Trophoblast cell (in vitro differentiated cells and primary cell): ENCODE measurements at regions not wholly inside any gene's neighbourhood (a gene's known extent, or its start where the extent isn't known, plus 50 kb on each side); places are given as distances from the start of the nearest gene placed in this dataset.

Experiments used
- DNase-seq, 2 donors: peaks; one replicate each; pipeline ENCODE4 v3.0.0-alpha.2; 2016
- H2AFZ ChIP-seq: 2 replicates; pipeline ENCODE4 v1.6.1; 2013; ENCODE audit warnings: low read length, moderate library complexity, mild to moderate bottlenecking; ENCODE audit not compliant: insufficient read depth, poor library complexity
- H2AK5ac ChIP-seq: 2 replicates; pipeline ENCODE4 v1.6.1; 2013; ENCODE audit warnings: mild to moderate bottlenecking, low read length
- H2BK120ac ChIP-seq: 2 replicates; pipeline ENCODE4 v1.6.1; 2013; ENCODE audit warnings: low read length, mild to moderate bottlenecking, moderate library complexity; ENCODE audit not compliant: insufficient read depth, poor library complexity
- H2BK12ac ChIP-seq: 2 replicates; pipeline ENCODE4 v1.6.1; 2013; ENCODE audit warnings: mild to moderate bottlenecking, low read length, moderate library complexity
- H2BK5ac ChIP-seq: 2 replicates; pipeline ENCODE4 v1.6.1; 2013; ENCODE audit warnings: low read length, low read depth, moderate library complexity, mild to moderate bottlenecking; ENCODE audit not compliant: poor library complexity
- H3K14ac ChIP-seq: 2 replicates; pipeline ENCODE4 v1.6.1; 2013; ENCODE audit warnings: mild to moderate bottlenecking, low read length
- H3K18ac ChIP-seq: 2 replicates; pipeline ENCODE4 v1.6.1; 2013; ENCODE audit warnings: mild to moderate bottlenecking, low read length
- H3K23ac ChIP-seq: 2 replicates; pipeline ENCODE4 v1.6.1; 2013; ENCODE audit warnings: low read length
- H3K27ac ChIP-seq: 2 replicates; pipeline ENCODE4 v1.5.1; 2013; ENCODE audit warnings: low read depth, mild to moderate bottlenecking, inconsistent platforms, low read length, moderate library complexity
- H3K27me3 ChIP-seq: 2 replicates; pipeline ENCODE4 v1.6.1; 2013; ENCODE audit warnings: inconsistent platforms, mild to moderate bottlenecking, low read length, moderate library complexity; ENCODE audit not compliant: insufficient read depth
- H3K36me3 ChIP-seq, 2 experiments: 1 replicate in 1 of 2; 2 replicates in 1 of 2; pipeline ENCODE4 v1.6.1; 2013; ENCODE audit warnings: low read length in 2 of 2, mild to moderate bottlenecking in 2 of 2, moderate library complexity in 1 of 2; ENCODE audit not compliant: insufficient read depth in 2 of 2, control insufficient read depth in 1 of 2
- H3K4ac ChIP-seq: 2 replicates; pipeline ENCODE4 v1.6.1; 2013; ENCODE audit warnings: low read depth, mild to moderate bottlenecking, low read length, moderate library complexity
- H3K4me1 ChIP-seq, 2 experiments: 1 replicate in 1 of 2; 2 replicates in 1 of 2; pipeline ENCODE4 v1.6.1; 2013; ENCODE audit warnings: low read length in 2 of 2, mild to moderate bottlenecking in 2 of 2, moderate library complexity in 1 of 2; ENCODE audit not compliant: insufficient read depth in 2 of 2, control insufficient read depth in 1 of 2
- H3K4me2 ChIP-seq: 2 replicates; pipeline ENCODE4 v1.6.1; 2013; ENCODE audit warnings: inconsistent platforms, mild to moderate bottlenecking, low read length, moderate library complexity
- H3K4me3 ChIP-seq: 2 replicates; pipeline ENCODE4 v1.5.1; 2013; ENCODE audit warnings: mild to moderate bottlenecking, low read depth, low read length, inconsistent platforms
- H3K79me1 ChIP-seq: one replicate; pipeline ENCODE4 v1.6.1; 2013; ENCODE audit warnings: low read length
- H3K79me2 ChIP-seq: 2 replicates; pipeline ENCODE4 v1.6.1; 2013; ENCODE audit warnings: low read length, mild to moderate bottlenecking; ENCODE audit not compliant: control insufficient read depth, insufficient read depth, poor library complexity
- H3K9ac ChIP-seq: 2 replicates; pipeline ENCODE4 v1.6.1; 2013; ENCODE audit warnings: mild to moderate bottlenecking, low read length
- H3K9me3 ChIP-seq: 2 replicates; pipeline ENCODE4 v1.6.1; 2013; ENCODE audit warnings: low read depth, mild to moderate bottlenecking, control low read depth, inconsistent platforms, low read length; ENCODE audit not compliant: insufficient read depth
- H4K12ac ChIP-seq: 2 replicates; pipeline ENCODE4 v1.6.1; 2013; ENCODE audit warnings: low read depth, mild to moderate bottlenecking, low read length, moderate library complexity
- H4K8ac ChIP-seq: 2 replicates; pipeline ENCODE4 v1.6.1; 2013; ENCODE audit warnings: low read depth, mild to moderate bottlenecking, low read length, moderate library complexity
- H4K91ac ChIP-seq: one replicate; pipeline ENCODE4 v1.6.1; 2013; ENCODE audit warnings: low read depth, mild to moderate bottlenecking, low read length, moderate library complexity
- WGBS: extraction: QIAGEN DNeasy Blood & Tissue Kit; methylation state at CpG from one replicate; pipeline ENCODE4 v1.1.7; 2013; ENCODE audit warnings: missing lambda C conversion rate; ENCODE audit not compliant: insufficient read length, insufficient coverage; ENCODE audit errors: extremely low coverage; 5-methylcytosine and 5-hydroxymethylcytosine counted together

- Histone ChIP-seq H3K18ac (no peak overlapping the region), H2AFZ (no peak overlapping the region), H3K14ac (no peak overlapping the region), H3K4me1 (no peaks in the 10 kb centered on the region), H2AK5ac (no peak overlapping the region), H3K36me3 (no peaks in the 10 kb centered on the region), H4K8ac (no peak overlapping the region), H3K27me3 (no peaks in the 10 kb centered on the region), H4K12ac (no peak overlapping the region), H2BK120ac (no peak overlapping the region), H3K4ac (no peak overlapping the region), H3K23ac (no peak overlapping the region), H3K9me3 (no peaks in the 10 kb centered on the region), H3K27ac (no peak overlapping the region), H3K4me3 (no peak overlapping the region), H3K9ac (no peak overlapping the region), H3K79me2 (no peaks in the 10 kb centered on the region), H3K4me2 (no peak overlapping the region), H4K91ac (no peak overlapping the region), H2BK12ac (no peak overlapping the region), H2BK5ac (no peak overlapping the region), H3K79me1 (no peaks in the 10 kb centered on the region)
- no peak for DNase-seq
- no CpG with 5 or more reads among the region's 1 CpG for WGBS
Observed at GRCh38 chr4:53755656-53756055, 164.4 kb upstream of the LNX1 start.

GRCh38 chr4:53752124-53752523 is 160.8 kb upstream of the LNX1 start:
- H3K79me1 ChIP-seq, result no peaks in the 10 kb centered on the region
- DNase-seq, result no peak
- no peak overlapping the region for H3K9ac ChIP-seq
- H4K91ac ChIP-seq, result no peak overlapping the region
- no peaks in the 10 kb centered on the region for H3K27me3 ChIP-seq
- H2AK5ac ChIP-seq, result no peak overlapping the region
- WGBS, result no CpG with 5 or more reads among the region's 2 CpGs
- no peaks in the 10 kb centered on the region for H3K9me3 ChIP-seq
- H3K4me1 ChIP-seq, result no peaks in the 10 kb centered on the region
- H2AFZ ChIP-seq, result no peak overlapping the region
- H3K4me2 ChIP-seq, result no peak overlapping the region
- no peak overlapping the region for H2BK120ac ChIP-seq
- H3K79me2 ChIP-seq, result no peaks in the 10 kb centered on the region
- no peak overlapping the region for H3K18ac ChIP-seq
- H3K36me3 ChIP-seq, result no peaks in the 10 kb centered on the region
- H3K14ac ChIP-seq, result no peak overlapping the region
- no peak overlapping the region for H3K4ac ChIP-seq
- H3K23ac ChIP-seq, result no peak overlapping the region
- no peak overlapping the region for H3K27ac ChIP-seq
- no peak overlapping the region for H2BK12ac ChIP-seq
- H4K8ac ChIP-seq, result no peak overlapping the region
- no peak overlapping the region for H4K12ac ChIP-seq
- H2BK5ac ChIP-seq, result no peak overlapping the region
- H3K4me3 ChIP-seq, result no peak overlapping the region

- Histone ChIP-seq H4K91ac (no peak overlapping the region), H3K4me1 (no peaks in the 10 kb centered on the region), H3K14ac (no peak overlapping the region), H2AFZ (no peak overlapping the region), H3K27ac (no peak overlapping the region), H3K23ac (no peak overlapping the region), H3K4ac (no peak overlapping the region), H3K79me2 (no peaks in the 10 kb centered on the region), H3K4me3 (no peak overlapping the region), H2BK120ac (no peak overlapping the region), H4K12ac (no peak overlapping the region), H3K9me3 (no peaks in the 10 kb centered on the region), H3K79me1 (no peaks in the 10 kb centered on the region), H2AK5ac (no peak overlapping the region), H2BK5ac (no peak overlapping the region), H3K18ac (no peak overlapping the region), H4K8ac (no peak overlapping the region), H3K27me3 (no peaks in the 10 kb centered on the region), H3K36me3 (no peaks in the 10 kb centered on the region), H3K4me2 (no peak overlapping the region), H3K9ac (no peak overlapping the region), H2BK12ac (no peak overlapping the region)
- no peak for DNase-seq
- no CpG with 5 or more reads among the region's 2 CpGs for WGBS
Observed at GRCh38 chr4:53748328-53748772, 157.1 kb upstream of the LNX1 start.

GRCh38 chr4:53747401-53747800 is 156.1 kb upstream of the LNX1 start:
- Histone ChIP-seq H4K91ac (no peak overlapping the region), H3K4me2 (no peak overlapping the region), H3K14ac (no peak overlapping the region), H3K23ac (no peak overlapping the region), H2AFZ (no peak overlapping the region), H3K79me1 (no peaks in the 10 kb centered on the region), H4K12ac (no peak overlapping the region), H3K4me3 (no peak overlapping the region), H3K4ac (no peak overlapping the region), H3K27ac (no peak overlapping the region), H3K9me3 (no peaks in the 10 kb centered on the region), H2AK5ac (no peak overlapping the region), H3K18ac (no peak overlapping the region), H2BK12ac (no peak overlapping the region), H4K8ac (no peak overlapping the region), H3K9ac (no peak overlapping the region), H2BK5ac (no peak overlapping the region), H3K79me2 (no peaks in the 10 kb centered on the region), H3K36me3 (no peaks in the 10 kb centered on the region), H3K4me1 (no peaks in the 10 kb centered on the region), H2BK120ac (no peak overlapping the region), H3K27me3 (no peaks in the 10 kb centered on the region)
- WGBS, result no CpG with 5 or more reads among the region's 5 CpGs
- no peak for DNase-seq
